HepG2 (cell line): ENCODE measurements at regions not wholly inside any gene's neighbourhood (a gene's known extent, or its start where the extent isn't known, plus 50 kb on each side); places are given as distances from the start of the nearest gene placed in this dataset.

Experiments
- ATAC-seq: fragments of 200-7000 bp; cut with Tn5 transposase; 3 replicates; pipeline ENCODE4 v1.9.1; 2020; ENCODE audit warnings: mild to moderate bottlenecking, moderate library complexity
- BruUV-seq: library from RNA; stranded (reverse); fragments of 400-500 nt; replicated peaks from 2 replicates; lab custom pipeline; 2021; lab: Mats Ljungman, UMichigan
- CTCF ChIA-PET: fragments of 300-600 bp; formaldehyde crosslinking; extraction: SDS; loops from one replicate; lab custom pipeline; 2021; ENCODE audit warnings: low total read pairs, inconsistent platforms, low intra/inter-chr PET ratio; lab: Yijun Ruan, JAX
- POLR2A ChIA-PET: fragments of 350-600 bp; sonication (Branson Sonifier 250); formaldehyde crosslinking; loops from one replicate; lab custom pipeline; 2020; ENCODE audit warnings: antibody characterized with exemption, inconsistent platforms; lab: Yijun Ruan, JAX
- DNase-seq: peaks from one replicate; pipeline ENCODE4 v3.0.0-alpha.2; 2015; ENCODE audit warnings: low spot score
- FAIRE-seq: peaks from 3 replicates; lab custom pipeline; 2011; peaks lifted over from hg19 to GRCh38; lab: Jason Lieb, UNC
- H2AFZ ChIP-seq: one replicate; pipeline ENCODE4 v1.6.1; 2011; ENCODE audit warnings: low read length, inconsistent platforms
- H3K27ac ChIP-seq: fragments of 300-600 bp; 3 replicates; pipeline ENCODE4 v1.8.0; 2011; ENCODE audit warnings: mixed run types, mild to moderate bottlenecking, mixed read lengths, low read length, inconsistent platforms; ENCODE audit not compliant: insufficient read depth; ENCODE audit errors: extremely low read length
- H3K27me3 ChIP-seq, 2 experiments: fragments of 200-600 bp in 1 of 2; 2 replicates in 1 of 2; 3 replicates in 1 of 2; pipeline versions ENCODE4 v1.6.0 to v1.8.0; 2011; ENCODE audit warnings: low read length in 2 of 2, mild to moderate bottlenecking in 2 of 2, moderate library complexity in 2 of 2, inconsistent platforms in 1 of 2; ENCODE audit not compliant: insufficient read depth in 2 of 2, control insufficient read depth in 1 of 2
- H3K36me3 ChIP-seq, 2 experiments: fragments of 200-600 bp in 1 of 2; replicated peaks in 1 of 2; 2 replicates in 1 of 2; 3 replicates in 1 of 2; pipeline versions ENCODE4 v1.5.1 to v1.8.0; 2011; ENCODE audit warnings: low read length in 2 of 2, inconsistent platforms in 1 of 2; ENCODE audit not compliant: insufficient read depth in 2 of 2, control insufficient read depth in 1 of 2
- H3K4me1 ChIP-seq: 2 replicates; pipeline ENCODE4 v1.5.1; 2012; ENCODE audit warnings: low read length, inconsistent platforms; ENCODE audit not compliant: insufficient read depth
- H3K4me2 ChIP-seq: 2 replicates; pipeline ENCODE4 v1.6.0; 2011; ENCODE audit warnings: low read depth, low read length, inconsistent platforms
- H3K4me3 ChIP-seq, 3 experiments: fragments of 200-600 bp in 1 of 3; sonication (generic), shearing (Covaris generic) in 1 of 3; replicated peaks in 1 of 3; 2 replicates each; pipeline ENCODE4 v1.5.1; 2011 to 2016; ENCODE audit warnings: low read length in 3 of 3, inconsistent platforms in 2 of 3, low read depth in 2 of 3, mild to moderate bottlenecking in 2 of 3, control low read depth in 1 of 3, mixed read lengths in 1 of 3; ENCODE audit not compliant: insufficient read depth in 1 of 3
- H3K79me2 ChIP-seq: one replicate; pipeline ENCODE4 v1.6.1; 2011; ENCODE audit warnings: low read length, inconsistent platforms; ENCODE audit not compliant: insufficient read depth
- H3K9ac ChIP-seq: 2 replicates; pipeline ENCODE4 v1.6.0; 2011; ENCODE audit warnings: mild to moderate bottlenecking, low read depth, low read length, inconsistent platforms; ENCODE audit not compliant: insufficient read depth
- H3K9me3 ChIP-seq: 2 replicates; pipeline ENCODE4 v1.5.1; 2012; ENCODE audit warnings: mild to moderate bottlenecking, low read length
- H4K20me1 ChIP-seq: 2 replicates; pipeline ENCODE4 v1.6.0; 2011; ENCODE audit warnings: inconsistent platforms, mild to moderate bottlenecking, low read length, moderate library complexity; ENCODE audit not compliant: insufficient read depth
- CEBPB ChIP-seq: IDR thresholded peaks from 2 replicates; pipeline ENCODE4 v1.6.1; 2011; ENCODE audit warnings: low read depth, low read length, improper control_type of control experiment, borderline replicate concordance
- DRAP1 ChIP-seq: IDR thresholded peaks from 2 replicates; pipeline ENCODE4 v1.6.1; 2016; ENCODE audit warnings: missing genetic modification reagents, missing compliant biosample characterization
- FOXA1 ChIP-seq, 2 experiments: fragments of 450-650 bp in 1 of 2; sonication (generic) in 1 of 2; formaldehyde crosslinking in 1 of 2; IDR thresholded peaks; 2 replicates each; pipeline versions ENCODE4 v1.4.0 to v1.6.1; 2016 to 2020; ENCODE audit warnings: missing genetic modification reagents in 1 of 2
- GTF3A ChIP-seq: sonication (generic); formaldehyde crosslinking; conservative IDR thresholded peaks from 2 replicates; pipeline ENCODE4 v1.4.0; 2020; ENCODE audit warnings: mild to moderate bottlenecking, missing genetic modification reagents
- HMGA1 ChIP-seq: sonication (generic); formaldehyde crosslinking; conservative IDR thresholded peaks from 2 replicates; pipeline ENCODE4 v1.4.0; 2020; ENCODE audit warnings: missing genetic modification reagents
- MAFF ChIP-seq: IDR thresholded peaks from 2 replicates; pipeline ENCODE4 v1.6.1; 2011; ENCODE audit warnings: low read depth, low read length, improper control_type of control experiment
- MAFK ChIP-seq, 2 experiments: IDR thresholded peaks in 1 of 2; conservative IDR thresholded peaks in 1 of 2; 2 replicates each; pipeline ENCODE4 v1.6.1; 2011; ENCODE audit warnings: improper control_type of control experiment in 2 of 2, low read length in 2 of 2
- NFYB ChIP-seq: sonication (generic); formaldehyde crosslinking; IDR thresholded peaks from 2 replicates; pipeline ENCODE4 v1.4.0; 2020; ENCODE audit warnings: missing genetic modification reagents
- POLR2A ChIP-seq, 2 experiments: IDR thresholded peaks; 2 replicates each; pipeline ENCODE4 v1.6.1; 2011; ENCODE audit warnings: low read depth in 2 of 2, low read length in 2 of 2, mild to moderate bottlenecking in 1 of 2, moderate library complexity in 1 of 2; ENCODE audit not compliant: insufficient read depth in 1 of 2
- RARG ChIP-seq: sonication (generic); formaldehyde crosslinking; IDR thresholded peaks from 2 replicates; pipeline ENCODE4 v1.4.0; 2020; ENCODE audit warnings: low read depth, mild to moderate bottlenecking, missing genetic modification reagents
- RFX3 ChIP-seq: IDR thresholded peaks from 2 replicates; pipeline ENCODE4 v1.6.1; 2016; ENCODE audit warnings: missing biosample characterization, missing genetic modification reagents
- SMAD1 ChIP-seq: sonication (generic); formaldehyde crosslinking; IDR thresholded peaks from 2 replicates; pipeline ENCODE4 v1.4.0; 2020; ENCODE audit warnings: missing genetic modification reagents, low read depth, mild to moderate bottlenecking, borderline replicate concordance
- ZFP1 ChIP-seq: IDR thresholded peaks from 2 replicates; pipeline ENCODE4 v1.6.1; 2016
- ZKSCAN8 ChIP-seq: IDR thresholded peaks from 2 replicates; pipeline ENCODE4 v1.6.1; 2016; ENCODE audit warnings: borderline replicate concordance, missing genetic modification reagents, missing compliant biosample characterization
- ZNF280D ChIP-seq: sonication (generic); formaldehyde crosslinking; IDR thresholded peaks from 2 replicates; pipeline ENCODE4 v1.5.1; 2020; ENCODE audit warnings: mild to moderate bottlenecking, missing genetic modification reagents
- ZNF547 ChIP-seq: sonication (generic); formaldehyde crosslinking; IDR thresholded peaks from 2 replicates; pipeline ENCODE4 v1.5.1; 2020; ENCODE audit warnings: mild to moderate bottlenecking, missing genetic modification reagents
- ZNF850 ChIP-seq: sonication (generic); formaldehyde crosslinking; conservative IDR thresholded peaks from 2 replicates; pipeline ENCODE4 v1.9.0; 2021; ENCODE audit warnings: mild to moderate bottlenecking, missing genetic modification reagents
- WGBS: methylation state at CpG from one replicate; pipeline ENCODE4 v1.1.6; 2017; ENCODE audit warnings: low lambda C conversion rate; 5-methylcytosine and 5-hydroxymethylcytosine counted together
- in situ Hi-C: cut with HindIII; loops from 2 replicates; pipeline ENCODE4 v1.10.0; 2017; ENCODE audit warnings: low pct_unique_long_range_greater_than_20kb; ENCODE audit not compliant: extremely low pct_ligation_motif_present
- intact Hi-C: fragments of 100-400 bp; cut with micrococcal nuclease; formaldehyde crosslinking; loops from one replicate; pipeline ENCODE4 v1.10.0; 2022; ENCODE audit not compliant: unreplicated experiment
- TF ChIP-seq, protein P1 (sequence below): sonication (generic); formaldehyde crosslinking; IDR thresholded peaks from 2 replicates; pipeline ENCODE4 v1.4.0; 2020; ENCODE audit warnings: missing genetic modification reagents

GRCh38 chr15:53454535-53454842, 305.0 kb downstream of the WDR72 start:
- Histone ChIP-seq H3K36me3 (no peaks in the 10 kb centered on the region), H3K27ac (peak overlapping the region; percentile 97), H3K79me2 (no peaks in the 10 kb centered on the region), H3K9me3 (no peaks in the 10 kb centered on the region), H3K9ac (peak overlapping the region; percentile 82), H3K4me2 (peak overlapping the region; percentile 60), H2AFZ (no peak overlapping the region), H3K4me3 (peak overlapping the region in 1 of 3 experiments; percentile 18; a peak in 1 of 6 replicates), H4K20me1 (no peaks in the 10 kb centered on the region), H3K4me1 (peaks cover 94% of the 10 kb centered on the region), H3K27me3 (no peaks in the 10 kb centered on the region)
- FAIRE-seq: no peak
- POLR2A ChIA-PET: interaction anchor here (1.0 to 4.1 kb wide), 7 partner anchors 17 to 669 kb away, joined by 3 to 33 read pairs (median 6); no protein-coding TSS in a partner anchor
- TSS peak; percentile 89 for BruUV-seq
- in situ Hi-C loops: loop anchor here (25.0 kb wide), 1 partner anchor 383 kb away; no protein-coding TSS in a partner anchor
- no peak for DNase-seq
- 4% methylated on average over 5 of the region's 5 CpGs for WGBS
- CTCF ChIA-PET: no interaction called here
- no peak for ATAC-seq
- TF ChIP-seq MAFF (peak; percentile 54), GTF3A (CRISPR knock-in tag) (no peak), ZNF280D (CRISPR knock-in tag) (no peak), ZNF850 (CRISPR knock-in tag) (no peak), CEBPB (peak; percentile 38; the same call in 1 of the 2 replicates), NFYB (CRISPR knock-in tag) (no peak), SMAD1 (no peak), RARG (CRISPR knock-in tag) (no peak), FOXA1 (IDR thresholded peaks at IDR 0.05) (no peak), FOXA1 (CRISPR knock-in tag; IDR thresholded peaks at IDR 0.05) (no peak), RFX3 (CRISPR knock-in tag) (no peak), DRAP1 (CRISPR knock-in tag) (0 out of 2 replicates have a peak, but pooled peaks have one; percentile 0), ZFP1 (CRISPR knock-in tag) (0 out of 2 replicates have a peak, but pooled peaks have one; percentile 8), MAFK (conservative IDR thresholded peaks at IDR 0.05 in 1 of 2, IDR thresholded peaks at IDR 0.05 in 1 of 2; ENCODE audit: low read length in 2 of 2) (peak in 1 of 2 experiments; percentile 45; a peak in 3 of 4 replicates), POLR2A (IDR thresholded peaks at IDR 0.05; ENCODE audit: insufficient read depth in 1 of 2, low read depth in 2 of 2, low read length in 2 of 2) (peak in 1 of 2 experiments; percentile 54; a peak in 1 of 4 replicates), ZKSCAN8 (CRISPR knock-in tag) (no peak), HMGA1 (CRISPR knock-in tag) (no peak), ZNF547 (CRISPR knock-in tag) (no peak)
- TF ChIP-seq, protein P1, sequence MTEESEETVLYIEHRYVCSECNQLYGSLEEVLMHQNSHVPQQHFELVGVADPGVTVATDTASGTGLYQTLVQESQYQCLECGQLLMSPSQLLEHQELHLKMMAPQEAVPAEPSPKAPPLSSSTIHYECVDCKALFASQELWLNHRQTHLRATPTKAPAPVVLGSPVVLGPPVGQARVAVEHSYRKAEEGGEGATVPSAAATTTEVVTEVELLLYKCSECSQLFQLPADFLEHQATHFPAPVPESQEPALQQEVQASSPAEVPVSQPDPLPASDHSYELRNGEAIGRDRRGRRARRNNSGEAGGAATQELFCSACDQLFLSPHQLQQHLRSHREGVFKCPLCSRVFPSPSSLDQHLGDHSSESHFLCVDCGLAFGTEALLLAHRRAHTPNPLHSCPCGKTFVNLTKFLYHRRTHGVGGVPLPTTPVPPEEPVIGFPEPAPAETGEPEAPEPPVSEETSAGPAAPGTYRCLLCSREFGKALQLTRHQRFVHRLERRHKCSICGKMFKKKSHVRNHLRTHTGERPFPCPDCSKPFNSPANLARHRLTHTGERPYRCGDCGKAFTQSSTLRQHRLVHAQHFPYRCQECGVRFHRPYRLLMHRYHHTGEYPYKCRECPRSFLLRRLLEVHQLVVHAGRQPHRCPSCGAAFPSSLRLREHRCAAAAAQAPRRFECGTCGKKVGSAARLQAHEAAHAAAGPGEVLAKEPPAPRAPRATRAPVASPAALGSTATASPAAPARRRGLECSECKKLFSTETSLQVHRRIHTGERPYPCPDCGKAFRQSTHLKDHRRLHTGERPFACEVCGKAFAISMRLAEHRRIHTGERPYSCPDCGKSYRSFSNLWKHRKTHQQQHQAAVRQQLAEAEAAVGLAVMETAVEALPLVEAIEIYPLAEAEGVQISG (CRISPR knock-in tag): no peak; the same call in 1 of the 2 replicates
- intact Hi-C loops: loop anchor here (2.0 to 10.0 kb wide), 5 partner anchors 104 to 672 kb away; no protein-coding TSS in a partner anchor
